GM12865 (cell line): ENCODE measurements at regions not wholly inside any gene's neighbourhood (a gene's known extent, or its start where the extent isn't known, plus 50 kb on each side); places are given as distances from the start of the nearest gene placed in this dataset.

ENCODE experiments used
- DNase-seq: peaks from one replicate; pipeline ENCODE4 v3.0.0; 2010; ENCODE audit warnings: low read depth
- H3K4me3 ChIP-seq: 2 replicates; pipeline ENCODE4 v1.5.1; 2011; ENCODE audit warnings: mild to moderate bottlenecking, low read depth, low read length, control low read depth
- TF ChIP-seq, protein P1 (sequence below): IDR thresholded peaks from 2 replicates; pipeline ENCODE4 v1.5.1; 2011; ENCODE audit warnings: low read length, control low read depth, low read depth, inconsistent platforms; ENCODE audit not compliant: insufficient read depth; ENCODE audit errors: missing control alignments

DNA sequence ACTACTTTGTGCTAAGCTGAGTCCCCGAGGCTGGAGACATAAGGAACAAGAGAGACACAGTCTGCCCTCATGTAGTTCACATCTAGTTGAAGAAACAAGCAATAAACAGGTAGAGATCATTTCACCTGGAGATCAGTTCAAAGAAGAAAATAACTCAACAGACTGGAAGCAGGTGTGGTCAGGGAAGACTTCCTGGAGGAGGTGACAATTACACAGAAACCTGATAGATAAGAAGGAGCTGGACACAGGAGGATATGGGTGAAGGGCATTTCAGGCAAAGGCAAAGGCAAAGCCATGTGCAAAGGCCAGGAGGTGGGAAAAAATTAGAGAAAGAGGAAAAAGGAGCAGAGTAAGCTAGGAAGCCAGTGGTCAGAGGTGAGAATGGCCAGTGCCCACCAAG, 115.6 kb downstream of the MN1 start:
- no peak overlapping the region for H3K4me3 ChIP-seq
- no peak for DNase-seq
- TF ChIP-seq, protein P1, sequence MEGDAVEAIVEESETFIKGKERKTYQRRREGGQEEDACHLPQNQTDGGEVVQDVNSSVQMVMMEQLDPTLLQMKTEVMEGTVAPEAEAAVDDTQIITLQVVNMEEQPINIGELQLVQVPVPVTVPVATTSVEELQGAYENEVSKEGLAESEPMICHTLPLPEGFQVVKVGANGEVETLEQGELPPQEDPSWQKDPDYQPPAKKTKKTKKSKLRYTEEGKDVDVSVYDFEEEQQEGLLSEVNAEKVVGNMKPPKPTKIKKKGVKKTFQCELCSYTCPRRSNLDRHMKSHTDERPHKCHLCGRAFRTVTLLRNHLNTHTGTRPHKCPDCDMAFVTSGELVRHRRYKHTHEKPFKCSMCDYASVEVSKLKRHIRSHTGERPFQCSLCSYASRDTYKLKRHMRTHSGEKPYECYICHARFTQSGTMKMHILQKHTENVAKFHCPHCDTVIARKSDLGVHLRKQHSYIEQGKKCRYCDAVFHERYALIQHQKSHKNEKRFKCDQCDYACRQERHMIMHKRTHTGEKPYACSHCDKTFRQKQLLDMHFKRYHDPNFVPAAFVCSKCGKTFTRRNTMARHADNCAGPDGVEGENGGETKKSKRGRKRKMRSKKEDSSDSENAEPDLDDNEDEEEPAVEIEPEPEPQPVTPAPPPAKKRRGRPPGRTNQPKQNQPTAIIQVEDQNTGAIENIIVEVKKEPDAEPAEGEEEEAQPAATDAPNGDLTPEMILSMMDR = no peak

DNA sequence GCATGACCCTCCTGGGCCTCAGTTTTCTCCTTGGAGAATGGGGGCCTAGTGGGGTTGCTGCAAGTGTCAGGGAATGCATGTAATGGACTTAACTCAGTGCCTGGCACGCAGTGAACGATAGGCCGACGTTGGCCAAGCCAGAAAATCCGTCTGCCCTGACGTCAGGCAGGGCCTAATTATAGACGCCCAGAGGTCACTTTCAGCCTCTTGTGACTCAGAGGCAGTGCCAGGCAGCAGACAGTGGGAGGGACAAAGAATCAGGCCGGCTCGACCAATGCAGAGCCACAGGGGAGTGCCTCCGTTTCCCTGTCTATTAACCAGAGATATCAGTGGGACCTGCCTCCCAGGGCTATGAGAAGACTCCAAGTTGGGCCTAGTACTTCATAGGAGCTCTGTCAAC, 115.0 kb downstream of the MN1 start:
- no peak for DNase-seq
- TF ChIP-seq, protein P1 = no peak
- no peak overlapping the region for H3K4me3 ChIP-seq

DNA sequence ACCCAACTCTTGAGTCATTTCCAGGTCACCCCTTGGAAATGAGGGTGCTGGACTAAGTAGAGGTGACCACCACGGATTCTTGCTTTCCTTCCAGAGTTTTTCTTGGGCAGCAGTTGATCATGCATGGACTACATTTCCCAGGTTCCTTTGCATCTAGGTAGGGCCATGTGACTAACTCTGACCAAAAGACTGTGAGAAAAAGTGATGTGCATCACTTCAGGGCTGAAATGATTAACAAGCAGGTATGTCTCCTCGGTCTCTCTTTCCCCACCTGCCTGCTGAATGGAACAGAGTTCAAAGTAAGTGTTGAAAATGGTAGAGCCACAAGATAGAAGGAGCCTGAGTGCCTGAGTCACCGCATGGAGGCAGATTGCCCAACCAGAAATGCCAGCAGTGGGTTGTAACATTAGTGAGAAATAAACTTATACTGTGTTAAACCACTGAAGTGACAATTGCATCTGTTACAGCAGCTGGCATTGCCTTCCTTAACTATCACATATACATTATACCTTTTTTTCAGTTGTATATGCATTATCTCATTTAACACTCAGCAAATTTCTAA, 113.5 kb downstream of the MN1 start:
- H3K4me3 ChIP-seq = no peak overlapping the region
- DNase-seq = no peak
- TF ChIP-seq, protein P1 = no peak

DNA sequence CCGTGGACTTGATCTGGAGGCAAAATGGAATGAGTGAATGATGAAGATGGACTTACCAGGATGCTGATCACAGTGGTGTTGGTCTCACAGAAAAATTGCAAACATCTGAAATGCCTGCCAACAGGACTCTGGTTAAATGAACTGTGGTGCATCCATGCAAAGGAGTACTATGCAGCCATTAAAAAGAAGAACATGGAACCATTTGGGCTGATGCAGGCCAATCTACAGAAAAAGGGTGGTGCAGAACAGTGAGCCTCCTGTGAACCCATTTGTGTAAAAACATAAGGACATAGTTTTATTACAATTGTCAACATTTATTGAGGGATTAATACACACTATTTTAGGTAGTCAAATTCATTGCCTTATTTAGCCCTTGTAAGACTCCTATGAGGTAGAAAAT, 111.9 kb downstream of the MN1 start:
- TF ChIP-seq, protein P1 = no peak
- H3K4me3 ChIP-seq = no peak overlapping the region
- no peak for DNase-seq

DNA sequence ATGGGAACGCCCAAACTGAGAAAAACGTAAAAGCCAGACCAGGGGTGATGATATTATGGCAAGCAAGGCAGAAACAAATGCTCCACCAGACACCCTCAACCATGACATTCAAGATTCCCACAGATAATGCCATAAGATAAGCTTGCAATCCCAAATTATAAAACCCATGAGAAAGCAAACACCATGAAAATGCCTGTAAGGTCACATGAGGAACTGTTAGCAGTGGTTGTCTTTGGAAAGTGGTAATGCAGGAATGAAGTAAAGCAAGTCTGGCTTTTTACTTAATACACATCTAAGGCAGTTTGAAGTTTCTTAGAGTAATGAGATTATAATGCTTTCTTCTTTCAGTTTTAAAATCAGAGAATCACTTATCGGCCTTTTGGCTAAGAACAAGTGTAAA, 111.0 kb downstream of the MN1 start:
- no peak overlapping the region for H3K4me3 ChIP-seq
- TF ChIP-seq, protein P1 = no peak
- DNase-seq = no peak

DNA sequence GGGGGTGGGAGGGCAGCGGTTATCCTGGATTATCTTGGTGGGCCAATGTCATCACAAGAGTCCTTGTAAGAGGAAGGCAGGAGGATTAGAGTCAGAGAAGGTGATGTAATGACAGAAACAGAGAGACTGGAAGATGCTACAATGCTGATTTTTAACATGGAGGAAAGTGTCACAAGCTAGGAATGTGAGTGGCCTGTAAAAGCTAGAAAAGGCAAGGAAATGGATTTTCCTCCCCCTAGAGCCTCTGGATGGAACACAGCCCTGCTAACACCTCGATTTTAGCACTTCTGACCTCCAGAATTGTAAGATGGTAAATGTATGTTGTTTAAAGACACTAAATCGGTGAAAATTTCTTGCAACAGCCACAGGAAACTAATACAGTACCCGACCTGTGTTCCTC, 109.3 kb downstream of the MN1 start:
- TF ChIP-seq, protein P1 = no peak
- no peak for DNase-seq
- H3K4me3 ChIP-seq = no peak overlapping the region

DNA sequence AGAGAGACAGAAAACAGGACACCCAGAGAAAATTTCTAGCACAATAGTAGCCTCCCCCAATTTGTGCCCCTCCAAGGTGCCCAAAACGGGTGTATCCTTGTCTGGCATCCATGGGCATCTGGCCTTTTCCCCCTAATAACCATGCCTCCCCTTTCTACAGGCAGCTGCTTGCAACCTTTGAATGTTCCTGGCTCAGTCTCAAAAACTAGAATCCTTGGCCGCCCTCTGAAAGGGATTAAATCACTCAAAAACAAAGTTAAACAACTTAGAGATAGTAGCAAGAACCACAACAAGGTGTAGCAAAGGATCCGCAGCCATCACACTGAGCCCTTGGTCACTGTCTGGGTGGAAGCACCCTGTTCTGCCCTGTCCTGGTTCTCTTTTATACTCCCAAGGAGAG, 105.6 kb downstream of the MN1 start:
- no peak for DNase-seq
- no peak overlapping the region for H3K4me3 ChIP-seq
- TF ChIP-seq, protein P1 = no peak
